ENCODE measurements at regions not wholly inside any gene's neighbourhood (a gene's known extent, or its start where the extent isn't known, plus 50 kb on each side); places are given as distances from the start of the nearest gene placed in this dataset.

DNA sequence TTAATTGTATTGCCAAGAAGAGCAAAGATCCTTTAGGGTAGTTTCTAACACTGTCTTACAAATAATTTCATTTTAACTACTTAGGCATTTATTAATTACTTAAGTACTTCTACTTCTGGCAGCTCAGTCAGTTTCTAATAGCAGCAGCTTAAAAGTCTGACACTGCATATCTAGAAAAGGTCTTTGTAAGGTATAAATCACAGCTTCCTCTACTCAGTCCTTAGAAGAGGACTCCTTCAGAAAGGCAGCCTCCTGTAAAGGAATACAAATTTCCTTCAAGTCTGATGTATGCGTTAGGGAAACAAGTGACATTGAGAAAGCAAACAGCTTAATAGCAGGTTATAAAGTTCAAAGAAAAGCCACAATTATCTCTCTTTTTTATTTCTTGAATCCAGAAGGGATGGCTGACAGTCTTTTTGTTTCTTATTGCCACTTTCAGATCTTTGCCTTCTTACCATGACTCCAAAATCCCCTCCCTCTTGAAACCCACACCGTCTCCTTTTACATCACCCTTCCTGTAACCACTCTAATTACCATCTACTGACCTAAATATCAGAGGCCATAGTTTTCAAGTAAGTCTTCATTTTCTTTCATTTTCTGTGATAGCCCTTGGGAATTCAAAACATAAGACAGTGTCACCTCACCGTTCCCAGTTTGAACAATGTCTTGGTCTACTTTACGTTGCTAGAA is 109.5 kb downstream of the CGGBP1 start:
- TF ChIP-seq POLR2A (IDR thresholded peaks at IDR 0.05) = no peak
- TF ChIP-seq, protein P1, sequence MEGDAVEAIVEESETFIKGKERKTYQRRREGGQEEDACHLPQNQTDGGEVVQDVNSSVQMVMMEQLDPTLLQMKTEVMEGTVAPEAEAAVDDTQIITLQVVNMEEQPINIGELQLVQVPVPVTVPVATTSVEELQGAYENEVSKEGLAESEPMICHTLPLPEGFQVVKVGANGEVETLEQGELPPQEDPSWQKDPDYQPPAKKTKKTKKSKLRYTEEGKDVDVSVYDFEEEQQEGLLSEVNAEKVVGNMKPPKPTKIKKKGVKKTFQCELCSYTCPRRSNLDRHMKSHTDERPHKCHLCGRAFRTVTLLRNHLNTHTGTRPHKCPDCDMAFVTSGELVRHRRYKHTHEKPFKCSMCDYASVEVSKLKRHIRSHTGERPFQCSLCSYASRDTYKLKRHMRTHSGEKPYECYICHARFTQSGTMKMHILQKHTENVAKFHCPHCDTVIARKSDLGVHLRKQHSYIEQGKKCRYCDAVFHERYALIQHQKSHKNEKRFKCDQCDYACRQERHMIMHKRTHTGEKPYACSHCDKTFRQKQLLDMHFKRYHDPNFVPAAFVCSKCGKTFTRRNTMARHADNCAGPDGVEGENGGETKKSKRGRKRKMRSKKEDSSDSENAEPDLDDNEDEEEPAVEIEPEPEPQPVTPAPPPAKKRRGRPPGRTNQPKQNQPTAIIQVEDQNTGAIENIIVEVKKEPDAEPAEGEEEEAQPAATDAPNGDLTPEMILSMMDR (IDR thresholded peaks at IDR 0.05) = no peak
